ENCODE measurements at regions not wholly inside any gene's neighbourhood (a gene's known extent, or its start where the extent isn't known, plus 50 kb on each side); places are given as distances from the start of the nearest gene placed in this dataset.

DNA sequence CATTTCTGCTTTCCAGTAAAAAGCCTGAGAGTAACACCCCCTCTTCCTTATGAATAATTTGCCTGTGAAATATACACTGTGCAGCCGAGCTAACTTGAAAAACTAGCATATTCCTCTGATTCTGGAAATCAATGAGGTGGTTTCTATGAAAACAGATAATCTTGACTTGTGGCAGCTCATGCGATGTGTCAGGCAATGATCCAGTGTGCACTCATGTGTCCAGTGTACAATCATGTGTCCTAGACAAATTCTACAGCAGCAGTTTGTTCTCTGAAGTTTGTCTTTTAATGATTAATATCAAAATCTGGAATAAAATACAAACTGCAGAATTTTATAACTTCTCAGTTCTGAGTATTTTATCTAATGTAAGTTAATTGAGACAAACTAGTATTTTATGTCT lies 2213.9 kb upstream of the PCDH20 start:
- Histone ChIP-seq H3K79me2 (ENCODE audit: low read length) (no peaks in the 10 kb centered on the region), H3K36me3 (replicated peaks; ENCODE audit: low read depth, low read length) (no peaks in the 10 kb centered on the region), H2AFZ (ENCODE audit: low read depth, low read length) (no peak overlapping the region), H3K4me3 (ENCODE audit: low read length) (no peak overlapping the region), H3K4me1 (ENCODE audit: low read length) (no peaks in the 10 kb centered on the region), H3K9ac (ENCODE audit: low read length) (no peak overlapping the region), H3K27ac (ENCODE audit: low read length) (no peak overlapping the region), H4K20me1 (ENCODE audit: insufficient read depth, low read length) (no peaks in the 10 kb centered on the region), H3K27me3 (ENCODE audit: low read depth, low read length) (no peaks in the 10 kb centered on the region), H3K9me3 (ENCODE audit: insufficient read depth, low read length) (no peaks in the 10 kb centered on the region), H3K4me2 (ENCODE audit: low read length) (no peak overlapping the region)
- TF ChIP-seq EZH2phosphoT487 (IDR thresholded peaks at IDR 0.05; ENCODE audit: low read depth), result no peak
- TF ChIP-seq, protein P1, sequence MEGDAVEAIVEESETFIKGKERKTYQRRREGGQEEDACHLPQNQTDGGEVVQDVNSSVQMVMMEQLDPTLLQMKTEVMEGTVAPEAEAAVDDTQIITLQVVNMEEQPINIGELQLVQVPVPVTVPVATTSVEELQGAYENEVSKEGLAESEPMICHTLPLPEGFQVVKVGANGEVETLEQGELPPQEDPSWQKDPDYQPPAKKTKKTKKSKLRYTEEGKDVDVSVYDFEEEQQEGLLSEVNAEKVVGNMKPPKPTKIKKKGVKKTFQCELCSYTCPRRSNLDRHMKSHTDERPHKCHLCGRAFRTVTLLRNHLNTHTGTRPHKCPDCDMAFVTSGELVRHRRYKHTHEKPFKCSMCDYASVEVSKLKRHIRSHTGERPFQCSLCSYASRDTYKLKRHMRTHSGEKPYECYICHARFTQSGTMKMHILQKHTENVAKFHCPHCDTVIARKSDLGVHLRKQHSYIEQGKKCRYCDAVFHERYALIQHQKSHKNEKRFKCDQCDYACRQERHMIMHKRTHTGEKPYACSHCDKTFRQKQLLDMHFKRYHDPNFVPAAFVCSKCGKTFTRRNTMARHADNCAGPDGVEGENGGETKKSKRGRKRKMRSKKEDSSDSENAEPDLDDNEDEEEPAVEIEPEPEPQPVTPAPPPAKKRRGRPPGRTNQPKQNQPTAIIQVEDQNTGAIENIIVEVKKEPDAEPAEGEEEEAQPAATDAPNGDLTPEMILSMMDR (IDR thresholded peaks at IDR 0.05; ENCODE audit: low read depth, low read length), result no peak

DNA sequence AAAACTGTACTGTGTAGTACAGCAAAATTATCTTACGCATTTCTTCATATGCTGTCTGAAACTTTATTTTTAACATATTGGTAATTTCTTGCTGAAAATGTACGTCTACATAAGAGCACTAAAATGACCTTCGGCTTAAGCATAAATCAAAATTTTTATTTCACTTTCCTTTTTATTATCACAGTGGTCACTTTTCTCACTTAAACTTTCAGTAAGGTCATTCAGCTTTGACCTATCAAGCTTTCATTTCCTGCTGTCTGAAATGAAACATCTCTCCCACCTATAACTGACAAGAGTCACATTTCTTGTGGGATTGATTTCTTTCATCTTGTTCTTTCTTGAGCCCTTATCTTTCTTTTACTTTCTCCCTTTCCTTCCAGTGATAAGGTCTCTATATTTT lies 2212.7 kb upstream of the PCDH20 start:
- H3K27me3 ChIP-seq (ENCODE audit: low read depth, low read length), result no peaks in the 10 kb centered on the region
- TF ChIP-seq, protein P1 (IDR thresholded peaks at IDR 0.05; ENCODE audit: low read depth, low read length), result no peak
- TF ChIP-seq EZH2phosphoT487 (IDR thresholded peaks at IDR 0.05; ENCODE audit: low read depth), result no peak
- no peak overlapping the region for H2AFZ ChIP-seq (ENCODE audit: low read depth, low read length)
- no peak overlapping the region for H3K4me3 ChIP-seq (ENCODE audit: low read length)
- no peak overlapping the region for H3K27ac ChIP-seq (ENCODE audit: low read length)
- no peaks in the 10 kb centered on the region for H3K36me3 ChIP-seq (replicated peaks; ENCODE audit: low read depth, low read length)
- no peaks in the 10 kb centered on the region for H3K4me1 ChIP-seq (ENCODE audit: low read length)
- no peaks in the 10 kb centered on the region for H3K9me3 ChIP-seq (ENCODE audit: insufficient read depth, low read length)
- no peak overlapping the region for H3K9ac ChIP-seq (ENCODE audit: low read length)
- no peaks in the 10 kb centered on the region for H3K79me2 ChIP-seq (ENCODE audit: low read length)
- no peak overlapping the region for H3K4me2 ChIP-seq (ENCODE audit: low read length)
- H4K20me1 ChIP-seq (ENCODE audit: insufficient read depth, low read length), result no peaks in the 10 kb centered on the region

DNA sequence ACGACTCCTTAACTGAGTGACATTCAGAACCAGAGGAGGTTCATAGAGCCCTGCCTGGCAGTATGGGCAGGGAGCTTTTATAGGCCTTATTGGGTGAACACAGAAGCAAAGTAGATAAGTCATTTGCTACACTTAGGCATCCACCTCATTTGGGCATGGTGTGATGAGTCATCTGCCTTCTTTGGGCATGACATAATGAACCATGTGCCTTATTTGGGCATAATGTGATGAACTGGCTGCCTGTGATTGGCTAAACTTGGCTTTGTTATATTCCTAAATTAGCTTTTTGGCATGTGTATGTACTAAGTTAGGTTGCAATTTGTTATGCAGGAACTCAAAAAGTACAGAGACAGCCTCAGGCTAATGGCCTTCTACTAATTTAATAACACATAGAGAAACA lies 2210.2 kb upstream of the PCDH20 start:
- no peak overlapping the region for H3K9ac ChIP-seq (ENCODE audit: low read length)
- no peak overlapping the region for H3K27ac ChIP-seq (ENCODE audit: low read length)
- no peak overlapping the region for H2AFZ ChIP-seq (ENCODE audit: low read depth, low read length)
- no peak for TF ChIP-seq EZH2phosphoT487 (IDR thresholded peaks at IDR 0.05; ENCODE audit: low read depth)
- TF ChIP-seq, protein P1 (IDR thresholded peaks at IDR 0.05; ENCODE audit: low read depth, low read length), result no peak
- no peaks in the 10 kb centered on the region for H3K4me1 ChIP-seq (ENCODE audit: low read length)
- no peak overlapping the region for H3K4me2 ChIP-seq (ENCODE audit: low read length)
- H4K20me1 ChIP-seq (ENCODE audit: insufficient read depth, low read length), result no peaks in the 10 kb centered on the region
- H3K9me3 ChIP-seq (ENCODE audit: insufficient read depth, low read length), result no peaks in the 10 kb centered on the region
- H3K27me3 ChIP-seq (ENCODE audit: low read depth, low read length), result no peaks in the 10 kb centered on the region
- H3K79me2 ChIP-seq (ENCODE audit: low read length), result no peaks in the 10 kb centered on the region
- H3K4me3 ChIP-seq (ENCODE audit: low read length), result no peak overlapping the region
- H3K36me3 ChIP-seq (replicated peaks; ENCODE audit: low read depth, low read length), result no peaks in the 10 kb centered on the region

DNA sequence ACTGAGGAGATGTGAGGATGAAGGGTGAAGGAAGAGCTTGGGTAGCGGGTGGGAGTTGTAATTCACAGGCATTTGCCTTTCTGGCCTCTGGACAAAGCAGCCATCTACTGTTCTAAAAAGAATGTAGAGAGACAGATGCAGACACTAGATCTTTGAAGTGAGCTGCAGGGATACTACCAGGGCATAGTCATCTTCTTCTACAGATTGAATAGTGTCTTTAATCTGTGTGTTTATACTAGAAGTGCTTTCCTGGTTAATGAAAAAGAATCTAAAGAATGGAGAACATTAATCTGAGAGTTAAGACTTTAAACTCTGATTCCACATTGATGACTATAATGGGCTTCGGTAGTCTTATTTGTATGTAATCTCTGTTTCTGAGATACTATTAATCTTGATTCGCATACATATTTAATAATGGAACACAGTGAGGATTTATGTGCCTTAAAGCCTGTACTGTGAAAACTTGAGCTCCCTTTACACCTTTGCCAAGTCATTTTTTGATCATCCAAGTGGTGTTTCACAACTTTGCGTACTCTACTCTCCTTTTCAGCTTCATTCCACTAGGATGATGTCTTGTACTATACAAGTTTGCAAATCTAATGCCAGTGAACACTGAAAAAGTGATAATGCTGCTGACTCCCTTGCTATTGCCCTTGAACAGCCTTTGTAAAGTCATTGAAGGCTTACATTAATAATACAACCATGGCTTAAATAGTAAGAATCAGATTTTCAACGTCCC lies 2199.4 kb upstream of the PCDH20 start:
- Histone ChIP-seq H3K4me1 (ENCODE audit: low read length) (no peaks in the 10 kb centered on the region), H3K27ac (ENCODE audit: low read length) (no peak overlapping the region), H3K36me3 (replicated peaks; ENCODE audit: low read depth, low read length) (no peaks in the 10 kb centered on the region), H4K20me1 (ENCODE audit: insufficient read depth, low read length) (no peaks in the 10 kb centered on the region), H2AFZ (ENCODE audit: low read depth, low read length) (no peak overlapping the region), H3K79me2 (ENCODE audit: low read length) (no peaks in the 10 kb centered on the region), H3K9ac (ENCODE audit: low read length) (no peak overlapping the region), H3K27me3 (ENCODE audit: low read depth, low read length) (no peaks in the 10 kb centered on the region), H3K4me2 (ENCODE audit: low read length) (no peak overlapping the region), H3K9me3 (ENCODE audit: insufficient read depth, low read length) (no peaks in the 10 kb centered on the region), H3K4me3 (ENCODE audit: low read length) (no peak overlapping the region)
- no peak for TF ChIP-seq EZH2phosphoT487 (IDR thresholded peaks at IDR 0.05; ENCODE audit: low read depth)
